ENCODE measurements at regions not wholly inside any gene's neighbourhood (a gene's known extent, or its start where the extent isn't known, plus 50 kb on each side); places are given as distances from the start of the nearest gene placed in this dataset.

- H3K27me3 ChIP-seq (ENCODE audit: insufficient read depth, insufficient read length): no peaks in the 10 kb centered on the region
- no peaks in the 10 kb centered on the region for H3K36me3 ChIP-seq (ENCODE audit: insufficient read depth, insufficient read length, low read length)
- H3K9ac ChIP-seq (ENCODE audit: insufficient read length, low read depth): no peak overlapping the region
- no peaks in the 10 kb centered on the region for H3K9me3 ChIP-seq (ENCODE audit: insufficient read depth, low read length)
- no peak for DNase-seq (ENCODE audit: low read depth, low spot score)
- H3K4me1 ChIP-seq (ENCODE audit: insufficient read depth, insufficient read length): no peaks in the 10 kb centered on the region
- H3K4me3 ChIP-seq (ENCODE audit: insufficient read length, low read depth): no peak overlapping the region
- no peak for TF ChIP-seq SUZ12 (IDR thresholded peaks at IDR 0.05; ENCODE audit: extremely low read depth, insufficient read depth, insufficient read length)
- no peak for TF ChIP-seq ZNF274 (IDR thresholded peaks at IDR 0.05; ENCODE audit: low read depth, low read length)
- no peak for TF ChIP-seq YY1 (IDR thresholded peaks at IDR 0.05; ENCODE audit: insufficient read depth, insufficient read length)
These were observed 576.7 kb upstream of the SALL3 start for GRCh38 chr18:78402966-78403365.

GRCh38 chr18:78403371-78403770 lies 576.2 kb upstream of the SALL3 start:
- H3K9me3 ChIP-seq (ENCODE audit: insufficient read depth, low read length): no peaks in the 10 kb centered on the region
- no peaks in the 10 kb centered on the region for H3K36me3 ChIP-seq (ENCODE audit: insufficient read depth, insufficient read length, low read length)
- no peak overlapping the region for H3K4me3 ChIP-seq (ENCODE audit: insufficient read length, low read depth)
- H3K4me1 ChIP-seq (ENCODE audit: insufficient read depth, insufficient read length): no peaks in the 10 kb centered on the region
- TF ChIP-seq SUZ12 (IDR thresholded peaks at IDR 0.05; ENCODE audit: extremely low read depth, insufficient read depth, insufficient read length) (no peak), YY1 (IDR thresholded peaks at IDR 0.05; ENCODE audit: insufficient read depth, insufficient read length) (no peak), ZNF274 (IDR thresholded peaks at IDR 0.05; ENCODE audit: low read depth, low read length) (no peak)
- no peak overlapping the region for H3K9ac ChIP-seq (ENCODE audit: insufficient read length, low read depth)
- no peaks in the 10 kb centered on the region for H3K27me3 ChIP-seq (ENCODE audit: insufficient read depth, insufficient read length)
- no peak for DNase-seq (ENCODE audit: low read depth, low spot score)

- Histone ChIP-seq H3K4me3 (ENCODE audit: insufficient read length, low read depth) (no peak overlapping the region), H3K36me3 (ENCODE audit: insufficient read depth, insufficient read length, low read length) (no peaks in the 10 kb centered on the region), H3K27me3 (ENCODE audit: insufficient read depth, insufficient read length) (no peaks in the 10 kb centered on the region), H3K9me3 (ENCODE audit: insufficient read depth, low read length) (no peaks in the 10 kb centered on the region), H3K4me1 (ENCODE audit: insufficient read depth, insufficient read length) (no peaks in the 10 kb centered on the region), H3K9ac (ENCODE audit: insufficient read length, low read depth) (no peak overlapping the region)
- DNase-seq (ENCODE audit: low read depth, low spot score): no peak
- no peak for TF ChIP-seq SUZ12 (IDR thresholded peaks at IDR 0.05; ENCODE audit: extremely low read depth, insufficient read depth, insufficient read length)
- no peak for TF ChIP-seq ZNF274 (IDR thresholded peaks at IDR 0.05; ENCODE audit: low read depth, low read length)
- no peak for TF ChIP-seq YY1 (IDR thresholded peaks at IDR 0.05; ENCODE audit: insufficient read depth, insufficient read length)
These were observed 573.9 kb upstream of the SALL3 start for GRCh38 chr18:78405763-78406162.

GRCh38 chr18:78406743-78407465 lies 572.7 kb upstream of the SALL3 start:
- no peak for DNase-seq (ENCODE audit: low read depth, low spot score)
- no peaks in the 10 kb centered on the region for H3K4me1 ChIP-seq (ENCODE audit: insufficient read depth, insufficient read length)
- H3K36me3 ChIP-seq (ENCODE audit: insufficient read depth, insufficient read length, low read length): no peaks in the 10 kb centered on the region
- H3K9ac ChIP-seq (ENCODE audit: insufficient read length, low read depth): no peak overlapping the region
- no peak for TF ChIP-seq ZNF274 (IDR thresholded peaks at IDR 0.05; ENCODE audit: low read depth, low read length)
- no peak for TF ChIP-seq YY1 (IDR thresholded peaks at IDR 0.05; ENCODE audit: insufficient read depth, insufficient read length)
- TF ChIP-seq SUZ12 (IDR thresholded peaks at IDR 0.05; ENCODE audit: extremely low read depth, insufficient read depth, insufficient read length): no peak
- no peaks in the 10 kb centered on the region for H3K9me3 ChIP-seq (ENCODE audit: insufficient read depth, low read length)
- H3K4me3 ChIP-seq (ENCODE audit: insufficient read length, low read depth): no peak overlapping the region
- no peaks in the 10 kb centered on the region for H3K27me3 ChIP-seq (ENCODE audit: insufficient read depth, insufficient read length)

- Histone ChIP-seq H3K9ac (ENCODE audit: insufficient read length, low read depth) (no peak overlapping the region), H3K4me1 (ENCODE audit: insufficient read depth, insufficient read length) (no peaks in the 10 kb centered on the region), H3K27me3 (ENCODE audit: insufficient read depth, insufficient read length) (no peaks in the 10 kb centered on the region), H3K4me3 (ENCODE audit: insufficient read length, low read depth) (no peak overlapping the region), H3K9me3 (ENCODE audit: insufficient read depth, low read length) (no peaks in the 10 kb centered on the region), H3K36me3 (ENCODE audit: insufficient read depth, insufficient read length, low read length) (no peaks in the 10 kb centered on the region)
- no peak for DNase-seq (ENCODE audit: low read depth, low spot score)
- no peak for TF ChIP-seq SUZ12 (IDR thresholded peaks at IDR 0.05; ENCODE audit: extremely low read depth, insufficient read depth, insufficient read length)
- TF ChIP-seq ZNF274 (IDR thresholded peaks at IDR 0.05; ENCODE audit: low read depth, low read length): no peak
- TF ChIP-seq YY1 (IDR thresholded peaks at IDR 0.05; ENCODE audit: insufficient read depth, insufficient read length): no peak
These were observed 572.2 kb upstream of the SALL3 start for GRCh38 chr18:78407466-78407844.

GRCh38 chr18:78408623-78409022 lies 571.0 kb upstream of the SALL3 start:
- H3K36me3 ChIP-seq (ENCODE audit: insufficient read depth, insufficient read length, low read length): no peaks in the 10 kb centered on the region
- H3K4me1 ChIP-seq (ENCODE audit: insufficient read depth, insufficient read length): no peaks in the 10 kb centered on the region
- no peaks in the 10 kb centered on the region for H3K27me3 ChIP-seq (ENCODE audit: insufficient read depth, insufficient read length)
- H3K9ac ChIP-seq (ENCODE audit: insufficient read length, low read depth): no peak overlapping the region
- DNase-seq (ENCODE audit: low read depth, low spot score): no peak
- H3K4me3 ChIP-seq (ENCODE audit: insufficient read length, low read depth): no peak overlapping the region
- TF ChIP-seq SUZ12 (IDR thresholded peaks at IDR 0.05; ENCODE audit: extremely low read depth, insufficient read depth, insufficient read length) (no peak), ZNF274 (IDR thresholded peaks at IDR 0.05; ENCODE audit: low read depth, low read length) (no peak), YY1 (IDR thresholded peaks at IDR 0.05; ENCODE audit: insufficient read depth, insufficient read length) (no peak)
- H3K9me3 ChIP-seq (ENCODE audit: insufficient read depth, low read length): no peaks in the 10 kb centered on the region

GRCh38 chr18:78410094-78410786 lies 569.4 kb upstream of the SALL3 start:
- no peak overlapping the region for H3K4me3 ChIP-seq (ENCODE audit: insufficient read length, low read depth)
- no peak for DNase-seq (ENCODE audit: low read depth, low spot score)
- H3K36me3 ChIP-seq (ENCODE audit: insufficient read depth, insufficient read length, low read length): no peaks in the 10 kb centered on the region
- no peak for TF ChIP-seq SUZ12 (IDR thresholded peaks at IDR 0.05; ENCODE audit: extremely low read depth, insufficient read depth, insufficient read length)
- no peak for TF ChIP-seq ZNF274 (IDR thresholded peaks at IDR 0.05; ENCODE audit: low read depth, low read length)
- no peak for TF ChIP-seq YY1 (IDR thresholded peaks at IDR 0.05; ENCODE audit: insufficient read depth, insufficient read length)
- H3K9ac ChIP-seq (ENCODE audit: insufficient read length, low read depth): no peak overlapping the region
- H3K4me1 ChIP-seq (ENCODE audit: insufficient read depth, insufficient read length): no peaks in the 10 kb centered on the region
- no peaks in the 10 kb centered on the region for H3K27me3 ChIP-seq (ENCODE audit: insufficient read depth, insufficient read length)
- no peaks in the 10 kb centered on the region for H3K9me3 ChIP-seq (ENCODE audit: insufficient read depth, low read length)
